ENCODE measurements at regions not wholly inside any gene's neighbourhood (a gene's known extent, or its start where the extent isn't known, plus 50 kb on each side); places are given as distances from the start of the nearest gene placed in this dataset.

GRCh38 chr4:63492515-63492914 lies 916.7 kb downstream of the TECRL start:
- dilution Hi-C loops (cut with HindIII; ENCODE audit: low sequenced_read_pairs, unreplicated experiment): no loop called here
- POLR2A ChIA-PET (ENCODE audit: unreplicated experiment): no interaction called here

More at GRCh38 chr4:63492515-63492914, 916.7 kb downstream of the TECRL start:
- intact Hi-C loops (cut with micrococcal nuclease): no loop called here
- H3K79me1 ChIP-seq (ENCODE audit: low read depth in 1 of 2, low read length in 2 of 2): no peaks in the 10 kb centered on the region
- no peak overlapping the region for H4K8ac ChIP-seq (ENCODE audit: low read depth in 2 of 2, low read length in 2 of 2)
- H2BK120ac ChIP-seq (ENCODE audit: low read depth, low read length): no peak overlapping the region
- no peak overlapping the region for H3K27ac ChIP-seq (ENCODE audit: insufficient read depth, low read length)
- TF ChIP-seq SMC3 (IDR thresholded peaks at IDR 0.05; ENCODE audit: low read depth, low read length): no peak
- TF ChIP-seq, protein P1, sequence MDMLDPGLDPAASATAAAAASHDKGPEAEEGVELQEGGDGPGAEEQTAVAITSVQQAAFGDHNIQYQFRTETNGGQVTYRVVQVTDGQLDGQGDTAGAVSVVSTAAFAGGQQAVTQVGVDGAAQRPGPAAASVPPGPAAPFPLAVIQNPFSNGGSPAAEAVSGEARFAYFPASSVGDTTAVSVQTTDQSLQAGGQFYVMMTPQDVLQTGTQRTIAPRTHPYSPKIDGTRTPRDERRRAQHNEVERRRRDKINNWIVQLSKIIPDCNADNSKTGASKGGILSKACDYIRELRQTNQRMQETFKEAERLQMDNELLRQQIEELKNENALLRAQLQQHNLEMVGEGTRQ (IDR thresholded peaks at IDR 0.05; ENCODE audit: low read depth, low read length): no peak
- TF ChIP-seq CEBPB (IDR thresholded peaks at IDR 0.05; ENCODE audit: low read depth, low read length): no peak
- TF ChIP-seq, protein P2, sequence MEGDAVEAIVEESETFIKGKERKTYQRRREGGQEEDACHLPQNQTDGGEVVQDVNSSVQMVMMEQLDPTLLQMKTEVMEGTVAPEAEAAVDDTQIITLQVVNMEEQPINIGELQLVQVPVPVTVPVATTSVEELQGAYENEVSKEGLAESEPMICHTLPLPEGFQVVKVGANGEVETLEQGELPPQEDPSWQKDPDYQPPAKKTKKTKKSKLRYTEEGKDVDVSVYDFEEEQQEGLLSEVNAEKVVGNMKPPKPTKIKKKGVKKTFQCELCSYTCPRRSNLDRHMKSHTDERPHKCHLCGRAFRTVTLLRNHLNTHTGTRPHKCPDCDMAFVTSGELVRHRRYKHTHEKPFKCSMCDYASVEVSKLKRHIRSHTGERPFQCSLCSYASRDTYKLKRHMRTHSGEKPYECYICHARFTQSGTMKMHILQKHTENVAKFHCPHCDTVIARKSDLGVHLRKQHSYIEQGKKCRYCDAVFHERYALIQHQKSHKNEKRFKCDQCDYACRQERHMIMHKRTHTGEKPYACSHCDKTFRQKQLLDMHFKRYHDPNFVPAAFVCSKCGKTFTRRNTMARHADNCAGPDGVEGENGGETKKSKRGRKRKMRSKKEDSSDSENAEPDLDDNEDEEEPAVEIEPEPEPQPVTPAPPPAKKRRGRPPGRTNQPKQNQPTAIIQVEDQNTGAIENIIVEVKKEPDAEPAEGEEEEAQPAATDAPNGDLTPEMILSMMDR (conservative IDR thresholded peaks at IDR 0.05; ENCODE audit: low read depth, low read length): no peak
- no peak for TF ChIP-seq RCOR1 (IDR thresholded peaks at IDR 0.05; ENCODE audit: insufficient replicate concordance, low read length)
- H2AFZ ChIP-seq (replicated peaks; ENCODE audit: low read length, poor library complexity): no peak overlapping the region
- H3K14ac ChIP-seq (replicated peaks; ENCODE audit: low read depth, low read length): no peak overlapping the region
- peaks cover 8% of the 10 kb centered on the region for H3K9me3 ChIP-seq (ENCODE audit: control insufficient read depth, insufficient read depth, low read length)
- H3K9me1 ChIP-seq (ENCODE audit: insufficient read depth, low read length): no peaks in the 10 kb centered on the region
- no TSS peak for BruUV-seq (replicated peaks)
- no peak overlapping the region for H3K4ac ChIP-seq (ENCODE audit: low read depth, low read length)
- H4K20me1 ChIP-seq (ENCODE audit: insufficient read depth, low read length): no peaks in the 10 kb centered on the region
- no peak overlapping the region for H3K56ac ChIP-seq (ENCODE audit: extremely low read depth, insufficient read depth, low read length)
- H3K4me2 ChIP-seq (ENCODE audit: low read depth, low read length): no peak overlapping the region
- H3K9ac ChIP-seq (ENCODE audit: low read depth, low read length): no peak overlapping the region
- no peak overlapping the region for H2BK5ac ChIP-seq (ENCODE audit: low read depth, low read length, poor library complexity, severe bottlenecking)
- no peak overlapping the region for H4K91ac ChIP-seq (ENCODE audit: insufficient read depth, low read depth, low read length)
- H3K36me3 ChIP-seq (ENCODE audit: control insufficient read depth, insufficient read depth, low read length): no peaks in the 10 kb centered on the region
- no peak overlapping the region for H4K5ac ChIP-seq (ENCODE audit: low read depth, low read length)
- no peaks in the 10 kb centered on the region for H3K27me3 ChIP-seq (ENCODE audit: control insufficient read depth, insufficient read depth, low read length)
- no peak overlapping the region for H2BK20ac ChIP-seq (ENCODE audit: low read depth, low read length)
- no peaks in the 10 kb centered on the region for H3K4me1 ChIP-seq (ENCODE audit: control insufficient read depth, insufficient read depth, low read length)
- DNase-seq (no peak), ATAC-seq (ENCODE audit: low read depth) (no peak)
- CTCF ChIA-PET: no interaction called here
- no peak overlapping the region for H2AK5ac ChIP-seq (ENCODE audit: low read depth, low read length)
- H3K18ac ChIP-seq (ENCODE audit: low read depth, low read length): no peak overlapping the region
- H2AK9ac ChIP-seq (replicated peaks; ENCODE audit: low read depth, low read length, poor library complexity): no peak overlapping the region
- no peak overlapping the region for H3K23ac ChIP-seq (ENCODE audit: low read depth, low read length)
- H2BK15ac ChIP-seq (ENCODE audit: low read depth, low read length): no peak overlapping the region
- H3K4me3 ChIP-seq (ENCODE audit: insufficient read depth, low read depth, low read length): no peak overlapping the region
- in situ Hi-C loops (cut with MboI; ENCODE audit: low sequenced_read_pairs): no loop called here

Data from IMR-90 (cell line).